IMR-90 (cell line): ENCODE measurements at regions not wholly inside any gene's neighbourhood (a gene's known extent, or its start where the extent isn't known, plus 50 kb on each side); places are given as distances from the start of the nearest gene placed in this dataset.

ENCODE experiments used
- ATAC-seq: fragments of 200-7000 bp; cut with Tn5 transposase; 2 replicates; pipeline ENCODE4 v1.9.1; 2020; ENCODE audit warnings: low read depth, mild to moderate bottlenecking, moderate library complexity
- BruUV-seq: library from RNA; stranded (reverse); fragments of 400-500 nt; replicated peaks from 2 replicates; lab custom pipeline; 2021; lab: Mats Ljungman, UMichigan
- CTCF ChIA-PET: fragments of 300-600 bp; formaldehyde crosslinking; extraction: SDS; loops from one replicate; lab custom pipeline; 2021; ENCODE audit warnings: antibody characterized with exemption; lab: Yijun Ruan, JAX
- POLR2A ChIA-PET: fragments of 300-600 bp; sonication (Branson Sonifier 250); formaldehyde crosslinking; loops from one replicate; lab custom pipeline; 2022; ENCODE audit warnings: antibody characterized with exemption; ENCODE audit not compliant: unreplicated experiment; lab: Charles Lee
- DNase-seq: peaks from one replicate; pipeline ENCODE4 v3.0.0; 2013
- H2AFZ ChIP-seq: replicated peaks from 2 replicates; pipeline ENCODE3; 2013; ENCODE audit warnings: low read length, mild to moderate bottlenecking; ENCODE audit not compliant: poor library complexity
- H2AK5ac ChIP-seq: 2 replicates; pipeline ENCODE4 v1.6.1; 2013; ENCODE audit warnings: low read depth, low read length, inconsistent platforms
- H2AK9ac ChIP-seq: replicated peaks from 2 replicates; pipeline ENCODE3; 2013; ENCODE audit warnings: mild to moderate bottlenecking, low read depth, low read length, moderate library complexity; ENCODE audit not compliant: poor library complexity
- H2BK120ac ChIP-seq: 2 replicates; pipeline ENCODE4 v1.6.1; 2013; ENCODE audit warnings: low read depth, low read length, inconsistent platforms
- H2BK15ac ChIP-seq: 3 replicates; pipeline ENCODE4 v1.6.1; 2013; ENCODE audit warnings: low read depth, low read length, inconsistent platforms
- H2BK20ac ChIP-seq: 2 replicates; pipeline ENCODE4 v1.6.1; 2013; ENCODE audit warnings: low read depth, mild to moderate bottlenecking, inconsistent platforms, low read length, moderate library complexity
- H2BK5ac ChIP-seq: 2 replicates; pipeline ENCODE4 v1.6.1; 2013; ENCODE audit warnings: mild to moderate bottlenecking, low read depth, low read length, inconsistent platforms; ENCODE audit not compliant: poor library complexity, severe bottlenecking
- H3K14ac ChIP-seq: replicated peaks from 2 replicates; pipeline ENCODE4 v1.6.1; 2013; ENCODE audit warnings: low read depth, low read length, inconsistent platforms
- H3K18ac ChIP-seq: 2 replicates; pipeline ENCODE4 v1.6.1; 2013; ENCODE audit warnings: low read depth, low read length, control low read depth
- H3K23ac ChIP-seq: 2 replicates; pipeline ENCODE4 v1.6.1; 2013; ENCODE audit warnings: low read depth, low read length, inconsistent platforms
- H3K27ac ChIP-seq: 2 replicates; pipeline ENCODE4 v1.5.1; 2013; ENCODE audit warnings: mild to moderate bottlenecking, control low read depth, low read length; ENCODE audit not compliant: insufficient read depth
- H3K27me3 ChIP-seq: 2 replicates; pipeline ENCODE4 v1.6.1; 2013; ENCODE audit warnings: low read length; ENCODE audit not compliant: control insufficient read depth, insufficient read depth
- H3K36me3 ChIP-seq: 2 replicates; pipeline ENCODE4 v1.6.1; 2013; ENCODE audit warnings: low read length, mixed read lengths; ENCODE audit not compliant: control insufficient read depth, insufficient read depth
- H3K4ac ChIP-seq: 2 replicates; pipeline ENCODE4 v1.6.1; 2013; ENCODE audit warnings: low read depth, low read length, inconsistent platforms
- H3K4me1 ChIP-seq: 2 replicates; pipeline ENCODE4 v1.6.1; 2013; ENCODE audit warnings: low read length, mixed read lengths; ENCODE audit not compliant: control insufficient read depth, insufficient read depth
- H3K4me2 ChIP-seq: 2 replicates; pipeline ENCODE4 v1.6.1; 2013; ENCODE audit warnings: low read depth, mild to moderate bottlenecking, control low read depth, low read length, moderate library complexity
- H3K4me3 ChIP-seq: 2 replicates; pipeline ENCODE4 v1.5.1; 2013; ENCODE audit warnings: low read depth, mild to moderate bottlenecking, control low read depth, low read length, moderate library complexity; ENCODE audit not compliant: insufficient read depth
- H3K56ac ChIP-seq: 2 replicates; pipeline ENCODE4 v1.6.1; 2013; ENCODE audit warnings: low read length, inconsistent platforms; ENCODE audit not compliant: insufficient read depth; ENCODE audit errors: extremely low read depth
- H3K79me1 ChIP-seq, 2 experiments: 2 replicates each; pipeline ENCODE4 v1.6.1; 2013; ENCODE audit warnings: low read length in 2 of 2, inconsistent platforms in 1 of 2, low read depth in 1 of 2
- H3K9ac ChIP-seq: 2 replicates; pipeline ENCODE4 v1.6.1; 2013; ENCODE audit warnings: low read depth, low read length, control low read depth
- H3K9me1 ChIP-seq: 2 replicates; pipeline ENCODE4 v1.6.1; 2013; ENCODE audit warnings: low read length, inconsistent platforms; ENCODE audit not compliant: insufficient read depth
- H3K9me3 ChIP-seq: 2 replicates; pipeline ENCODE4 v1.6.1; 2013; ENCODE audit warnings: low read length; ENCODE audit not compliant: control insufficient read depth, insufficient read depth
- H4K20me1 ChIP-seq: 2 replicates; pipeline ENCODE4 v1.6.1; 2013; ENCODE audit warnings: low read length, inconsistent platforms; ENCODE audit not compliant: insufficient read depth
- H4K5ac ChIP-seq: 2 replicates; pipeline ENCODE4 v1.6.1; 2013; ENCODE audit warnings: mild to moderate bottlenecking, low read depth, low read length, control low read depth
- H4K8ac ChIP-seq, 2 experiments: 2 replicates each; pipeline ENCODE4 v1.6.1; 2013; ENCODE audit warnings: low read depth in 2 of 2, low read length in 2 of 2, control low read depth in 1 of 2, inconsistent platforms in 1 of 2
- H4K91ac ChIP-seq: 2 replicates; pipeline ENCODE4 v1.6.1; 2013; ENCODE audit warnings: low read depth, low read length, inconsistent platforms; ENCODE audit not compliant: insufficient read depth
- BHLHE40 ChIP-seq: fragments of 150-350 bp; IDR thresholded peaks from 2 replicates; pipeline ENCODE4 v1.6.1; 2016; ENCODE audit warnings: mild to moderate bottlenecking, low read depth, low read length
- CEBPB ChIP-seq: IDR thresholded peaks from 2 replicates; pipeline ENCODE4 v1.6.1; 2012; ENCODE audit warnings: low read depth, low read length, improper control_type of control experiment
- CHD1 ChIP-seq: IDR thresholded peaks from 2 replicates; pipeline ENCODE4 v1.6.1; 2012; ENCODE audit warnings: low read depth, low read length, improper control_type of control experiment
- ELK1 ChIP-seq: fragments of 150-350 bp; IDR thresholded peaks from 2 replicates; pipeline ENCODE4 v1.6.1; 2016; ENCODE audit warnings: low read depth, mild to moderate bottlenecking, low read length, moderate library complexity, borderline replicate concordance
- FOS ChIP-seq: fragments of 150-350 bp; IDR thresholded peaks from 2 replicates; pipeline ENCODE4 v1.6.1; 2016; ENCODE audit warnings: low read depth, low read length
- MAFK ChIP-seq: IDR thresholded peaks from 2 replicates; pipeline ENCODE4 v1.6.1; 2012; ENCODE audit warnings: low read depth, low read length, improper control_type of control experiment
- MAZ ChIP-seq: IDR thresholded peaks from 2 replicates; pipeline ENCODE4 v1.6.1; 2012; ENCODE audit warnings: low read depth, mild to moderate bottlenecking, low read length, improper control_type of control experiment, moderate library complexity, borderline replicate concordance
- MXI1 ChIP-seq: IDR thresholded peaks from 2 replicates; pipeline ENCODE4 v1.6.1; 2012; ENCODE audit warnings: low read depth, mild to moderate bottlenecking, low read length, moderate library complexity, borderline replicate concordance
- NFE2L2 ChIP-seq: fragments of 150-350 bp; IDR thresholded peaks from 2 replicates; pipeline ENCODE4 v1.6.1; 2016; ENCODE audit warnings: low read depth, mild to moderate bottlenecking, low read length
- POLR2A ChIP-seq: IDR thresholded peaks from 2 replicates; pipeline ENCODE4 v1.6.1; 2012; ENCODE audit warnings: mild to moderate bottlenecking, low read depth, low read length
- RAD21 ChIP-seq: IDR thresholded peaks from 2 replicates; pipeline ENCODE4 v1.6.1; 2012; ENCODE audit warnings: low read length, improper control_type of control experiment
- RCOR1 ChIP-seq: IDR thresholded peaks from 2 replicates; pipeline ENCODE4 v1.6.1; 2012; ENCODE audit warnings: mild to moderate bottlenecking, low read length, improper control_type of control experiment; ENCODE audit not compliant: insufficient replicate concordance
- RFX5 ChIP-seq: IDR thresholded peaks from 2 replicates; pipeline ENCODE4 v1.8.0; 2012; ENCODE audit warnings: low read depth, mild to moderate bottlenecking, low read length, moderate library complexity
- SMC3 ChIP-seq: fragments of 150-350 bp; IDR thresholded peaks from 2 replicates; pipeline ENCODE4 v1.6.1; 2016; ENCODE audit warnings: low read depth, mild to moderate bottlenecking, antibody characterized with exemption, low read length, moderate library complexity
- USF2 ChIP-seq: fragments of 150-350 bp; IDR thresholded peaks from 2 replicates; pipeline ENCODE4 v1.6.1; 2017; ENCODE audit warnings: mild to moderate bottlenecking, antibody characterized with exemption, low read length, low read depth
- WGBS, 2 experiments: methylation state at CpG; one replicate each; pipeline versions ENCODE4 v1.1.5 to v1.1.7; 2013; ENCODE audit warnings: missing lambda C conversion rate in 2 of 2; ENCODE audit not compliant: insufficient read length in 1 of 2; ENCODE audit errors: extremely low coverage in 2 of 2; 5-methylcytosine and 5-hydroxymethylcytosine counted together
- dilution Hi-C: fragments of 300-500 bp; cut with HindIII; formaldehyde crosslinking; loops from one replicate; pipeline ENCODE4 v1.14.3; 2018; ENCODE audit warnings: low sequenced_read_pairs; ENCODE audit not compliant: unreplicated experiment
- in situ Hi-C: fragments of 300-500 bp; cut with MboI; formaldehyde crosslinking; loops from 3 replicates; pipeline ENCODE4 v1.14.3; 2019; ENCODE audit warnings: low sequenced_read_pairs, inconsistent platforms, mixed read lengths
- intact Hi-C: fragments of 100-400 bp; cut with micrococcal nuclease; formaldehyde crosslinking; loops from 2 replicates; pipeline ENCODE4 v1.10.0; 2022
- TF ChIP-seq, protein P1 (sequence below): conservative IDR thresholded peaks from 2 replicates; pipeline ENCODE4 v1.5.1; 2012; ENCODE audit warnings: mild to moderate bottlenecking, low read depth, low read length, improper control_type of control experiment

GRCh38 chr6:14524319-14524718 is 406.7 kb downstream of the CD83 start:
- H3K9me3 ChIP-seq: no peaks in the 10 kb centered on the region
- H3K4me3 ChIP-seq: no peak overlapping the region
- H4K20me1 ChIP-seq: no peaks in the 10 kb centered on the region
- no peak overlapping the region for H3K56ac ChIP-seq
- peak overlapping the region; percentile 6 for H2AK9ac ChIP-seq
- H3K36me3 ChIP-seq: no peaks in the 10 kb centered on the region
- H2AFZ ChIP-seq: peak overlapping the region; percentile 36
- peak overlapping the region; percentile 71; the same call in 1 of the 2 replicates for H2BK20ac ChIP-seq
- H3K23ac ChIP-seq: peak overlapping the region; percentile 3; the same call in 1 of the 2 replicates
- BruUV-seq: no TSS peak
- H3K9me1 ChIP-seq: no peaks in the 10 kb centered on the region; the same call in 1 of the 2 replicates
- peaks cover 4% of the 10 kb centered on the region; the same call in 1 of the 2 replicates for H3K4me1 ChIP-seq
- H2AK5ac ChIP-seq: no peak overlapping the region
- no peak overlapping the region for H4K8ac ChIP-seq
- H3K4me2 ChIP-seq: peak overlapping the region; percentile 3; the same call in 1 of the 2 replicates
- dilution Hi-C loops (no loop called here), intact Hi-C loops (no loop called here), in situ Hi-C loops (no loop called here)
- peak; percentile 91 for ATAC-seq
- CTCF ChIA-PET: no interaction called here
- no peaks in the 10 kb centered on the region for H3K79me1 ChIP-seq
- peak overlapping the region; percentile 26; the same call in 1 of the 2 replicates for H3K27ac ChIP-seq
- no peak overlapping the region for H3K14ac ChIP-seq
- peak overlapping the region; percentile 1; the same call in 1 of the 2 replicates for H3K4ac ChIP-seq
- no peak overlapping the region for H4K5ac ChIP-seq
- no peak overlapping the region for H3K9ac ChIP-seq
- no peak overlapping the region for H4K91ac ChIP-seq
- DNase-seq: peak; percentile 92
- no peak overlapping the region for H3K18ac ChIP-seq
- TF ChIP-seq MAZ (no peak), USF2 (no peak), CHD1 (peak; percentile 54; the same call in 1 of the 2 replicates), MAFK (peak; percentile 24; the same call in 1 of the 2 replicates), BHLHE40 (no peak), MXI1 (0 out of 2 replicates have a peak, but pooled peaks have one; percentile 33), POLR2A (no peak), RCOR1 (no peak), SMC3 (no peak), CEBPB (peak; percentile 85), RFX5 (no peak), ELK1 (no peak), FOS (0 out of 2 replicates have a peak, but pooled peaks have one; percentile 19), RAD21 (no peak; the same call in 1 of the 2 replicates), NFE2L2 (no peak)
- TF ChIP-seq, protein P1, sequence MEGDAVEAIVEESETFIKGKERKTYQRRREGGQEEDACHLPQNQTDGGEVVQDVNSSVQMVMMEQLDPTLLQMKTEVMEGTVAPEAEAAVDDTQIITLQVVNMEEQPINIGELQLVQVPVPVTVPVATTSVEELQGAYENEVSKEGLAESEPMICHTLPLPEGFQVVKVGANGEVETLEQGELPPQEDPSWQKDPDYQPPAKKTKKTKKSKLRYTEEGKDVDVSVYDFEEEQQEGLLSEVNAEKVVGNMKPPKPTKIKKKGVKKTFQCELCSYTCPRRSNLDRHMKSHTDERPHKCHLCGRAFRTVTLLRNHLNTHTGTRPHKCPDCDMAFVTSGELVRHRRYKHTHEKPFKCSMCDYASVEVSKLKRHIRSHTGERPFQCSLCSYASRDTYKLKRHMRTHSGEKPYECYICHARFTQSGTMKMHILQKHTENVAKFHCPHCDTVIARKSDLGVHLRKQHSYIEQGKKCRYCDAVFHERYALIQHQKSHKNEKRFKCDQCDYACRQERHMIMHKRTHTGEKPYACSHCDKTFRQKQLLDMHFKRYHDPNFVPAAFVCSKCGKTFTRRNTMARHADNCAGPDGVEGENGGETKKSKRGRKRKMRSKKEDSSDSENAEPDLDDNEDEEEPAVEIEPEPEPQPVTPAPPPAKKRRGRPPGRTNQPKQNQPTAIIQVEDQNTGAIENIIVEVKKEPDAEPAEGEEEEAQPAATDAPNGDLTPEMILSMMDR: no peak
- no peak overlapping the region for H2BK5ac ChIP-seq
- WGBS, 2 experiments: 26% methylated on average over 2 of the region's 3 CpGs; no CpG with 5 or more reads in 1 of the 2 experiments
- POLR2A ChIA-PET: no interaction called here
- no peak overlapping the region for H2BK15ac ChIP-seq
- H3K27me3 ChIP-seq: no peaks in the 10 kb centered on the region
- H2BK120ac ChIP-seq: no peak overlapping the region; the same call in 1 of the 2 replicates
